ENCODE measurements at regions not wholly inside any gene's neighbourhood (a gene's known extent, or its start where the extent isn't known, plus 50 kb on each side); places are given as distances from the start of the nearest gene placed in this dataset.

DNA sequence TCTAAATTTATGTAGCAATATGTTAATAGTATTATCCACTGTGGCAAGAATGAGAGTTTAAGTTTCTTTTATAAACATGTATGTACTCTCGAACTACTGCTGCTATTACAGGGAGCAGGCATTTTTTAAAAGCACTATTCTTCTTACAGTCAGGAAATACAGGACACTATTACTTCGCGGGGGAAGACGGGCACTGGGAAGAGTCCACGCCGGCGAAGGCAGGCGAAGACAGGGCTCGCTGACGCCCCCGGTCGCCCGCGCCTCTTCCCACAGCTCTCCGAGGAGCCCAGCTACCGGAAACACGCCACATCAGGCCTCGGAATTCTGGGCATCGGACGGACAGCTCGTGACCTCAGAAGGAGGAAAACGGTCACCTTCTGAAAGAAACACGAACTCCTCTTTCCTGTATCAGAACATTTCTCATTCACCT lies 90.2 kb downstream of the FAM161A start:
- TF ChIP-seq, protein P1, sequence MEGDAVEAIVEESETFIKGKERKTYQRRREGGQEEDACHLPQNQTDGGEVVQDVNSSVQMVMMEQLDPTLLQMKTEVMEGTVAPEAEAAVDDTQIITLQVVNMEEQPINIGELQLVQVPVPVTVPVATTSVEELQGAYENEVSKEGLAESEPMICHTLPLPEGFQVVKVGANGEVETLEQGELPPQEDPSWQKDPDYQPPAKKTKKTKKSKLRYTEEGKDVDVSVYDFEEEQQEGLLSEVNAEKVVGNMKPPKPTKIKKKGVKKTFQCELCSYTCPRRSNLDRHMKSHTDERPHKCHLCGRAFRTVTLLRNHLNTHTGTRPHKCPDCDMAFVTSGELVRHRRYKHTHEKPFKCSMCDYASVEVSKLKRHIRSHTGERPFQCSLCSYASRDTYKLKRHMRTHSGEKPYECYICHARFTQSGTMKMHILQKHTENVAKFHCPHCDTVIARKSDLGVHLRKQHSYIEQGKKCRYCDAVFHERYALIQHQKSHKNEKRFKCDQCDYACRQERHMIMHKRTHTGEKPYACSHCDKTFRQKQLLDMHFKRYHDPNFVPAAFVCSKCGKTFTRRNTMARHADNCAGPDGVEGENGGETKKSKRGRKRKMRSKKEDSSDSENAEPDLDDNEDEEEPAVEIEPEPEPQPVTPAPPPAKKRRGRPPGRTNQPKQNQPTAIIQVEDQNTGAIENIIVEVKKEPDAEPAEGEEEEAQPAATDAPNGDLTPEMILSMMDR (conservative IDR thresholded peaks at IDR 0.05) = peak; percentile 32
- no peak for TF ChIP-seq ZFX (IDR thresholded peaks at IDR 0.05)

DNA sequence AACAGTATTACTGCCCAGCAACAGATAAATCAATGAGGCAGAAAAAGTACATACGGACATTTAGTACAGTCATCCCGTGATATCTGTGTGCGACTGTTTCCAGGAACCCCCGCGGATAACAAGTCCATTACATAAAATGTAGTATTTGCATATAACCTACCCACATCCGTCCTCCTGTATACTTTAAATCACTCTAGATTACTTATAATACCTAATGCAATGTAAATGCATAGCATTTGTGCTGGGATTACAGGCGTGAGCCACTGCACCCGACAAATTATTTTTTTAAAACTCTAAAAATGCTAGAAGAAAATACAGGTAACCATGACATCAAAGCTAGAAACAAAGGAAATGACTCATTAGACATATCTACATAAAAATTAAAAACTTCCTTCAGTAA lies 91.6 kb downstream of the FAM161A start:
- H3K27ac ChIP-seq = no peak overlapping the region
- TF ChIP-seq, protein P1 (conservative IDR thresholded peaks at IDR 0.05) = no peak
- TF ChIP-seq ZFX (IDR thresholded peaks at IDR 0.05) = no peak

More for the DNA sequence above, 90.2 kb downstream of the FAM161A start:
- peak overlapping the region; percentile 92 for H3K27ac ChIP-seq

DNA sequence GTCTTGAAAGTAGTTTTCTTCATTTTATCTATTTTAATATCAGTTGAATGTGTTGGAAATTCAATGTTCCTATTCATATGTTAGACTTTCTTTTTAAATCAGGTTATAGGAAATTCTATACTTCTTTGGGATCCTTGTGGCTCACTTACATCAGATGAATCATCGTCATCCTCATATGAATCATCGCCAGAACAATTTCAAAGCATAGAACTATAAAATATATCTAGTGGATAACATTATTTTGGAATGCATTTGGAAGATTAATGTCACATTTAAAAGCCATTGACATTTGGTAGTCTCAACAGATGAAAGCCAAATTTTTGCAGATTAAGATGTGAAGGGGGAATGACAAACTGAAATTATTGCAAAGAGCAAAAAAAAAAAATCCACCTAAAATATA lies 94.1 kb downstream of the FAM161A start:
- no peak overlapping the region for H3K27ac ChIP-seq
- TF ChIP-seq ZFX (IDR thresholded peaks at IDR 0.05) = no peak
- TF ChIP-seq, protein P1 (conservative IDR thresholded peaks at IDR 0.05) = no peak

DNA sequence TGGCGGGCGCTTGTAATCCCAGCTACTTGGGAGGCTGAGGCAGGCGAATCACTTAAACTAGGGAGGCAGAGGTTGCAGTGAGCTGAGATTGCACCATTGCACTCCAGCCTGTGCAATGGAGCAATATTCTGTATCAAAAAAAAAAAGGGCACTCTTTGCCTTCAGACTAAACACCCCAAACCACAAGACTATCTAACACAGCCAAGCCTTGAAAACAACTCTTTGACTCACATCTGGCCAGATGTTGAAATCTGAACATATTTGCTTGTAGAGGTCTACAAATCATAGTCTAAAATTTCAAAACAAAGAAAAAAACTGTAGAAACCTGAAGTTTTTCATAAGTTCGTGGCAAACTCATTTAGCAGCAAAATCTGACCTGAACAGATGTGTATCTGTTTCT lies 94.9 kb downstream of the FAM161A start:
- no peak overlapping the region for H3K27ac ChIP-seq
- TF ChIP-seq, protein P1 (conservative IDR thresholded peaks at IDR 0.05) = no peak
- no peak for TF ChIP-seq ZFX (IDR thresholded peaks at IDR 0.05)

DNA sequence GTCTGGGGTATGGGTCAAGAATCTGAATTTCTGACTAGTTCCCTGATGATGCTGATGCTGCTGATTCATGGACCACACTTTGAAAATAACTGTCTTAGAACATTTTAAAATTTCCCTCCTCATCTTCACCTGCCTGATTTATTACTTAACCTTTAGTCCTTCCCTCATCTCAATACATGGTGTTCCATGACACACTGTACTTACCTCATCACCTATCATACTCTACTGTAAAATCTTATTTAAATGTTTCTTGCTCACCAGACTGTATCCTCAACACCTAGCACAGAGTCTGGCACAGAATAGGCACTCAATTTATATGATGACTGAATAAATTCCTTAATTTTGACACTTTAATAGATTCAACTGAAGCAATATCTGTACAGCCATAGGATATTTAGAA lies 95.7 kb downstream of the FAM161A start:
- no peak overlapping the region for H3K27ac ChIP-seq
- no peak for TF ChIP-seq ZFX (IDR thresholded peaks at IDR 0.05)
- TF ChIP-seq, protein P1 (conservative IDR thresholded peaks at IDR 0.05) = no peak

DNA sequence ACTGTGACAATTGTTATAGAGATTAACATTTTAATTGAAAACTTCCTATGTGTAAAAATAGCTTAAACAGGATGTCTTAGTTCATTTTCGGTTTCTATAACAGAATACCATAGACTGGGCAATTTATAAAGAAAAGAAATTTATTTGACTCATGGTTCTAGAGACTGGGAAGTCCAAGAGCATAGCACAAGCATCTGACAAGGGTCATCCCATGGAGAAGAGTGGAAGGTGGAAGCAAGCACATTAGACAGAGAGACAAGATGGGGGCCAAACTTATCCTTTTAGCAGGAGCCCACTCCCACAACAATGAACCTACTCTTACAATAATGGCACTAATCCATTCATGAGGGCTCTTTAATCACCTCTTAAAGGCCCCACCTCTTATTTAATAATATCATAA lies 100.3 kb downstream of the FAM161A start:
- no peak overlapping the region for H3K27ac ChIP-seq
- TF ChIP-seq ZFX (IDR thresholded peaks at IDR 0.05) = no peak
- TF ChIP-seq, protein P1 (conservative IDR thresholded peaks at IDR 0.05) = no peak

DNA sequence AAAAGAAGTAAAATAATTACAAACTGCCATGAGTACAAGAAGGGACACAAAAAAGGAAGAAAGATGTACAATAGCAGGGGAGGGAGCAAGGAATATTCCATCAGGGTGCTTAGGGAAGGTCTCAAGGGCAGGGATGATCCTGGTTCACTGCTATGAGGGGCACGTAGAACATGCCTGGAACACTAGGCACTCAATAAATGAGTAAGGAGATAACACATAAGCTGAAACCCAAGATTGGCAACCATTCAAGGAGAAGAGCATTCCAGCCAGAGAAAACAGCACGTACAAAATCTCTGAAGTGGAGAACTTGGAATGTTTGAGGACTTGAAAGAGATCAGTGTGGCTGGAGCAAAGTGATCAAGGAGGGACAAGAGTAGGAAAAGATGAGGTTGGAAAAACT lies 103.2 kb downstream of the FAM161A start:
- TF ChIP-seq ZFX (IDR thresholded peaks at IDR 0.05) = no peak
- TF ChIP-seq, protein P1 (conservative IDR thresholded peaks at IDR 0.05) = no peak
- no peak overlapping the region for H3K27ac ChIP-seq

All from C4-2B (cell line).